GM12865 (cell line): ENCODE measurements at regions not wholly inside any gene's neighbourhood (a gene's known extent, or its start where the extent isn't known, plus 50 kb on each side); places are given as distances from the start of the nearest gene placed in this dataset.
"Not testable (repeated sequence)": the region's sequence is repeated elsewhere in the genome, so short reads cannot be mapped to it uniquely, and the experiment has no call there.

ENCODE experiments used
- DNase-seq: peaks from one replicate; pipeline ENCODE4 v3.0.0; 2010; ENCODE audit warnings: low read depth
- H3K4me3 ChIP-seq: 2 replicates; pipeline ENCODE4 v1.5.1; 2011; ENCODE audit warnings: mild to moderate bottlenecking, low read depth, low read length, control low read depth
- TF ChIP-seq, protein P1 (sequence below): IDR thresholded peaks from 2 replicates; pipeline ENCODE4 v1.5.1; 2011; ENCODE audit warnings: low read length, control low read depth, low read depth, inconsistent platforms; ENCODE audit not compliant: insufficient read depth; ENCODE audit errors: missing control alignments

DNA sequence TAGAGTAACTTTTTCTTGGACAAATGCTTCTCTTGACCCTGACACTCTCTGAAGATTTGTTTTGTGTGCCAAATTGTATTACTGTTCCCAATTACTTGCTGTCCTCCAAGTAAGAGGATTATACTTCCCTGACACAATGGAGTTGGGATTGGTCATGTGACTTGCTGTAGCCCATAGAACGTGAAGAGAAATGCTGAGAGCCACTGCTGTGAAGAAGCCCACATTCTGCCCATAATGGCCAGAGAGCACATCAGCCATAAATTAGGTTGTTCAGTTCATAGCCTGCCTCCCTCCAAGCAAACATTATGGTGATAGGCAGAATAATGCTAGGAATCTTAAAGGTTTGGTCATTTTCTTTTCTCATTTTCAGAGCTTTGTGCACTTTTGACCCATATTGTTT, 198.9 kb downstream of the SPATA31A1 start:
- not testable (repeated sequence) for DNase-seq, H3K4me3 ChIP-seq

DNA sequence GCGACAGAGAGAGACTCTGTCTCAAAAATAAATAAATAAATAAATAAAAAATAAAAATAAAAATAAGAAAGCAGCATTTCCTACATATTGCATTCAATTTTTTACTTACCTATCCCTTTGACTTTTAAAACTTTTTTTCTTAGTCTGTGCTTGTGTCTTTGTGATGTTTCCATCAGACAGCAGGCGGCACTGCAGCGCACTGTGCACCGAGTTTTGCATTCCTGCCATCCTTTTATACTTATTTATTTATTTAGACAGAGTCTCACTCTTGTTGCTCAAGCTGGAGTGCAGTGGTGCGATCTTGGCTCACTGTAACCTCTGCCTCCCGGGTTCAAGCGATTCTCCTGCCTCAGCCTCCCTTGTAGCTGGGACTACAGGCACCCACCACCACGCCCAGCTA, 203.9 kb downstream of the SPATA31A1 start:
- DNase-seq, H3K4me3 ChIP-seq: not testable (repeated sequence)

DNA sequence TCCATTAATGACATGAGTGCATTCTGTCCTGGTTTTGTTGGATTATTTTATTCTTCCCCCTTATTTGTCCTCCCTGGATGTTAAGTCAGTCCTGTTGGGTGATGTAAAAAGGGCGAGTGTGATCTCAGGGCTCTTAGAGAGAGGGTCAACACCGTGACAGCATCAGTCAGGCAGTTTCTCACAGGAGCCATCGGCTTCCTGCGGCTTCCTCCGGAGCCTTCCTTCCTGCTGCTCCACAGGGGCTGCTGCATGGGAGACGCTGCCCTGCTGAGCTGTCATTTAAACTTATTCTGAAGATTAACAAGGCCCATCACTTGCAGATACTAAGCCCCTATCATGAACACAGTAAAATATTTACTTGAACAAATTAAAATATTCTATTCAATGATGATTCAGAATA, 211.3 kb downstream of the SPATA31A1 start:
- not testable (repeated sequence) for H3K4me3 ChIP-seq, DNase-seq

DNA sequence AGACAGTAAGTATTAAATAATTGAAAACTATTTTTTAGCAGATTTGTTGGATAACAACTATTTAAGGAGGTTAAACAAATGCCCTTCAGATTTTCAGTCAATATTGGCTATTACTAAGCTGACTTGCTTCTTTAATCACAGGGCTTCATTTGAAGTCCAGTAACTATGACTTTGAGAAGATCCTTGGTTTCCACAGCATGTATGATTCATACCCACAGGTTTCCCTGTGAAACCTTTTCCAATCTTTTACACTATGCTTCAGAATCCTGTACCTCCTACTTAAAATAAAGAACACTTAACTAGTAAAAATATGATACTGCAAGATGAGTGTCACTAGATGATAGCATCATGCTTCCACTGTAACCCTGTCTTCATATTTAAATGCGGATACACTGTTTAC, 211.9 kb downstream of the SPATA31A1 start:
- DNase-seq, H3K4me3 ChIP-seq: not testable (repeated sequence)

- not testable (repeated sequence) for DNase-seq, H3K4me3 ChIP-seq
These were observed 213.4 kb downstream of the SPATA31A1 start for GRCh38 chr9:39568900-39569299.

- not testable (repeated sequence) for DNase-seq, H3K4me3 ChIP-seq
These were observed 217.9 kb downstream of the SPATA31A1 start for GRCh38 chr9:39573024-39574022.

- H3K4me3 ChIP-seq, DNase-seq: not testable (repeated sequence)
These were observed 223.5 kb downstream of the SPATA31A1 start for GRCh38 chr9:39579000-39579399.

GRCh38 chr9:39581296-39581695, 225.8 kb downstream of the SPATA31A1 start:
- not testable (repeated sequence) for H3K4me3 ChIP-seq, DNase-seq

DNA sequence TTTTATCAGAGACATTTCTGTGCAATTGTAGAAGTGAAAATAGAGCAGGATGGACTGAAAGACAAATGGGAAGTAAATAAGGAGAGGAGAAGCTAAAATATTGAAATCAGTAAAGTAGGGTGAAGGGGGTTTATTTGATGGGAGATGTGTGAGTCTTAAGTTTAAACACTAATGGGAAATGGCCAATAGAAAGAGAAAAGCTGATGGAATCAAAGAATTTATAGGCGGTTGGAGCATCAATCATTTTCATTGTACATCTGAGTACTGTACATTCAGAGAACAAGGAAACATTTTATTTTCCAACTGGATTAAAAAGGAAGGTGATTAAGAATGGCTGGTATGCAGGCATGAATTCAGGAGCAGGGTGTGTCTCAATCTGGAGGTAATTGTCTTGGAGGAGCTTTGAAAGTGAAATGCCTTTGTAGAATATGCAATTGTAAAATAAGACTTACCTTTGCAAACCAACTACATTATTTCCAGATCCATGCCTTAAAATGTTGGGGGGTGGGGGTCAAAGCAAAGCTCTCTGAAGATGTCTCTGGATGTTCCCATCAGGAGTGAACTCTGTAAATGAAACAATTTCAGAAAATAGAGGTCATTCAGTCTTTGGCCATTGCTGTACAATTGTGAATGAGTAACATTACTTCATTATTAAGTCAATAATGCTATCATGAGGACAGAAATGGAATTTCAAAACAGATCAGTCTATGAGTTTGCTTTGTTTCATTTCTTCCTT, 227.4 kb downstream of the SPATA31A1 start:
- not testable (repeated sequence) for DNase-seq

GRCh38 chr9:39583413-39583747, 227.9 kb downstream of the SPATA31A1 start:
- not testable (repeated sequence) for H3K4me3 ChIP-seq, DNase-seq

More for the DNA sequence above, 227.4 kb downstream of the SPATA31A1 start:
- H3K4me3 ChIP-seq, result not testable (repeated sequence)

GRCh38 chr9:39585233-39585632, 229.8 kb downstream of the SPATA31A1 start:
- H3K4me3 ChIP-seq, DNase-seq: not testable (repeated sequence)

DNA sequence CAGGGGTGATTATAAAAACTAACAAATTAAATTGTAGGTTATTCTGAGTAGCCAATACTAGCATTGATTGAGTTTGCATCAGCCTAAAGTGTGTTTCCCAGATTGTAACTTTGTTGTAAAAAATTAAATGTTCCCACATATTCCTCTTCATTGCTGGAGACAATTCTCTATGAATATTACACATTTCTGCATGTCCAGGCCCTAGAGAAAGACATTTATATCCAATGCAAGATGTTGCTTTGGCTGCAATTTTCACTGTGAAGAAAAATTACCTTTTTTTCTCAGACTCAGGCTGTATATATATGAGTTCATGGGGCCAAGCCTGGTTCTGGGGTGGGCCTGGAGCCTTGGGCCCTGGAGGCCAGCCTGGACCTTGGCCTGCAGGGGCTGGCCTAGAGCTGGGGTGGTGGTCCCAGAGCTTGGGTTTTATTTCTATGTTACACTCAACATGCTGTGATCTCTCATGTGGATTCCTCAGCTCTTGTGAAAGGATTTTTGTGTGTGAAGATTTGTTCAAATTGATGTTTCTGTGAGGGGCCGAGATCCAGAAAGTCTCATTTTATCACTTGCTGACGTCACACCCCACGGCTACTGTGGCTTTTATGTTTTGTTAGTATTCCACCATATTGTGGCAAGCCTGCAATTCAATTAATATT, 232.5 kb downstream of the SPATA31A1 start:
- DNase-seq, result no peak
- TF ChIP-seq, protein P1, sequence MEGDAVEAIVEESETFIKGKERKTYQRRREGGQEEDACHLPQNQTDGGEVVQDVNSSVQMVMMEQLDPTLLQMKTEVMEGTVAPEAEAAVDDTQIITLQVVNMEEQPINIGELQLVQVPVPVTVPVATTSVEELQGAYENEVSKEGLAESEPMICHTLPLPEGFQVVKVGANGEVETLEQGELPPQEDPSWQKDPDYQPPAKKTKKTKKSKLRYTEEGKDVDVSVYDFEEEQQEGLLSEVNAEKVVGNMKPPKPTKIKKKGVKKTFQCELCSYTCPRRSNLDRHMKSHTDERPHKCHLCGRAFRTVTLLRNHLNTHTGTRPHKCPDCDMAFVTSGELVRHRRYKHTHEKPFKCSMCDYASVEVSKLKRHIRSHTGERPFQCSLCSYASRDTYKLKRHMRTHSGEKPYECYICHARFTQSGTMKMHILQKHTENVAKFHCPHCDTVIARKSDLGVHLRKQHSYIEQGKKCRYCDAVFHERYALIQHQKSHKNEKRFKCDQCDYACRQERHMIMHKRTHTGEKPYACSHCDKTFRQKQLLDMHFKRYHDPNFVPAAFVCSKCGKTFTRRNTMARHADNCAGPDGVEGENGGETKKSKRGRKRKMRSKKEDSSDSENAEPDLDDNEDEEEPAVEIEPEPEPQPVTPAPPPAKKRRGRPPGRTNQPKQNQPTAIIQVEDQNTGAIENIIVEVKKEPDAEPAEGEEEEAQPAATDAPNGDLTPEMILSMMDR, result no peak
- H3K4me3 ChIP-seq, result no peak overlapping the region
